Keratinocyte (primary cell): ENCODE measurements at regions not wholly inside any gene's neighbourhood (a gene's known extent, or its start where the extent isn't known, plus 50 kb on each side); places are given as distances from the start of the nearest gene placed in this dataset.

Experiments used
- DNase-seq: peaks from one replicate; pipeline ENCODE4 v3.0.0-alpha.2; 2011; ENCODE audit warnings: low read depth, missing footprints, low spot score
- FAIRE-seq: peaks from 2 replicates; lab custom pipeline; 2011; peaks lifted over from hg19 to GRCh38; lab: Jason Lieb, UNC
- H2AFZ ChIP-seq: 2 replicates; pipeline ENCODE4 v1.6.0; 2012; ENCODE audit warnings: low read length, control low read depth, inconsistent platforms; ENCODE audit not compliant: control insufficient read depth
- H3K27ac ChIP-seq: 2 replicates; pipeline ENCODE4 v1.5.1; 2011; ENCODE audit warnings: low read length; ENCODE audit not compliant: control insufficient read depth, insufficient read depth
- H3K27me3 ChIP-seq: 3 replicates; pipeline ENCODE4 v1.6.0; 2011; ENCODE audit warnings: low read length; ENCODE audit not compliant: control insufficient read depth, insufficient read depth; ENCODE audit errors: extremely low read depth
- H3K36me3 ChIP-seq, 2 experiments: 2 replicates in 1 of 2; 3 replicates in 1 of 2; pipeline ENCODE4 v1.5.1; 2011; ENCODE audit warnings: low read length in 2 of 2, mild to moderate bottlenecking in 1 of 2; ENCODE audit not compliant: control insufficient read depth in 2 of 2, insufficient read depth in 2 of 2; ENCODE audit errors: extremely low read depth in 1 of 2
- H3K4me1 ChIP-seq: 3 replicates; pipeline ENCODE4 v1.5.1; 2011; ENCODE audit warnings: low read length; ENCODE audit not compliant: control insufficient read depth, insufficient read depth; ENCODE audit errors: extremely low read depth
- H3K4me2 ChIP-seq: 3 replicates; pipeline ENCODE4 v1.6.0; 2011; ENCODE audit warnings: low read depth, low read length; ENCODE audit not compliant: control insufficient read depth, insufficient read depth; ENCODE audit errors: extremely low read depth
- H3K4me3 ChIP-seq, 3 experiments: fragments of 200-600 bp in 1 of 3; sonication (generic) in 1 of 3; 2 replicates in 2 of 3; 3 replicates in 1 of 3; pipeline ENCODE4 v1.5.1; 2011 to 2016; ENCODE audit warnings: low read length in 3 of 3, mild to moderate bottlenecking in 3 of 3, control low read depth in 2 of 3, inconsistent platforms in 1 of 3, low read depth in 1 of 3, mixed read lengths in 1 of 3, mixed run types in 1 of 3, moderate library complexity in 1 of 3; ENCODE audit not compliant: control insufficient read depth in 2 of 3, insufficient read depth in 2 of 3; ENCODE audit errors: extremely low read depth in 1 of 3
- H3K79me2 ChIP-seq: 2 replicates; pipeline ENCODE4 v1.6.0; 2012; ENCODE audit warnings: low read length; ENCODE audit not compliant: control insufficient read depth, insufficient read depth
- H3K9ac ChIP-seq: 3 replicates; pipeline ENCODE4 v1.6.0; 2011; ENCODE audit warnings: low read length; ENCODE audit not compliant: control insufficient read depth, insufficient read depth; ENCODE audit errors: extremely low read depth
- H3K9me1 ChIP-seq: 3 replicates; pipeline ENCODE4 v1.6.0; 2011; ENCODE audit warnings: low read length; ENCODE audit not compliant: control insufficient read depth, insufficient read depth; ENCODE audit errors: extremely low read depth
- H3K9me3 ChIP-seq: 2 replicates; pipeline ENCODE4 v1.5.1; 2012; ENCODE audit warnings: low read depth, low read length; ENCODE audit not compliant: control insufficient read depth
- H4K20me1 ChIP-seq: 3 replicates; pipeline ENCODE4 v1.6.0; 2011; ENCODE audit warnings: low read length; ENCODE audit not compliant: control insufficient read depth, insufficient read depth; ENCODE audit errors: extremely low read depth
- CTCF ChIP-seq, 3 experiments: IDR thresholded peaks in 1 of 3; conservative IDR thresholded peaks in 1 of 3; optimal IDR thresholded peaks in 1 of 3; 2 replicates in 2 of 3; 3 replicates in 1 of 3; pipeline versions ENCODE3 to v1.5.1; 2011; ENCODE audit warnings: low read length in 3 of 3, mild to moderate bottlenecking in 3 of 3, moderate library complexity in 2 of 3, control low read depth in 1 of 3, inconsistent platforms in 1 of 3; ENCODE audit not compliant: insufficient read depth in 2 of 3; ENCODE audit errors: extremely low read depth in 1 of 3
- EZH2 ChIP-seq: IDR thresholded peaks from one replicate; pipeline ENCODE4 v1.6.1; 2012; ENCODE audit warnings: inconsistent platforms, mild to moderate bottlenecking, low read length, moderate library complexity
- dilution Hi-C: fragments of 300-500 bp; cut with MboI; formaldehyde crosslinking; loops from one replicate; pipeline ENCODE4 v1.7.0; 2020; ENCODE audit warnings: low sequenced_read_pairs; ENCODE audit not compliant: extremely low pct_ligation_motif_present

- DNase-seq: no peak
- Histone ChIP-seq H3K4me3 (no peak overlapping the region), H3K4me2 (no peak overlapping the region), H2AFZ (no peak overlapping the region), H3K9ac (no peak overlapping the region), H3K27ac (no peak overlapping the region), H3K4me1 (no peaks in the 10 kb centered on the region), H3K79me2 (no peaks in the 10 kb centered on the region), H3K27me3 (no peaks in the 10 kb centered on the region), H3K9me3 (no peaks in the 10 kb centered on the region), H3K9me1 (no peaks in the 10 kb centered on the region), H4K20me1 (no peaks in the 10 kb centered on the region), H3K36me3 (no peaks in the 10 kb centered on the region)
- TF ChIP-seq EZH2 (no peak), CTCF (optimal IDR thresholded peaks at IDR 0.05 in 1 of 3, IDR thresholded peaks at IDR 0.05 in 1 of 3, conservative IDR thresholded peaks at IDR 0.05 in 1 of 3; ENCODE audit: extremely low read depth in 1 of 3, insufficient read depth in 2 of 3, low read length in 3 of 3) (no peak)
- FAIRE-seq: no peak
- dilution Hi-C loops: no loop called here
Observed at GRCh38 chr1:56430141-56430839, 149.1 kb downstream of the PLPP3 start.

- H3K4me2 ChIP-seq: no peak overlapping the region
- no peaks in the 10 kb centered on the region for H3K9me3 ChIP-seq
- no peak overlapping the region for H3K9ac ChIP-seq
- no peaks in the 10 kb centered on the region for H3K27me3 ChIP-seq
- TF ChIP-seq CTCF (optimal IDR thresholded peaks at IDR 0.05 in 1 of 3, IDR thresholded peaks at IDR 0.05 in 1 of 3, conservative IDR thresholded peaks at IDR 0.05 in 1 of 3; ENCODE audit: extremely low read depth in 1 of 3, insufficient read depth in 2 of 3, low read length in 3 of 3): no peak
- no peaks in the 10 kb centered on the region for H3K9me1 ChIP-seq
- no peaks in the 10 kb centered on the region for H4K20me1 ChIP-seq
- no peaks in the 10 kb centered on the region for H3K4me1 ChIP-seq
- H2AFZ ChIP-seq: no peak overlapping the region
- no peaks in the 10 kb centered on the region for H3K36me3 ChIP-seq
- DNase-seq: no peak
- no peak overlapping the region for H3K4me3 ChIP-seq
- no peak overlapping the region for H3K27ac ChIP-seq
- H3K79me2 ChIP-seq: no peaks in the 10 kb centered on the region
- no peak for FAIRE-seq
- dilution Hi-C loops: no loop called here
Observed at GRCh38 chr1:56429288-56429687, 150.1 kb downstream of the PLPP3 start.
